ENCODE measurements at regions not wholly inside any gene's neighbourhood (a gene's known extent, or its start where the extent isn't known, plus 50 kb on each side); places are given as distances from the start of the nearest gene placed in this dataset.

GRCh38 chr2:106041150-106041549, 153.0 kb downstream of the UXS1 start:
- DNase-seq (ENCODE audit: low spot score): no peak

- DNase-seq (ENCODE audit: low spot score): no peak
Observed at GRCh38 chr2:106039634-106040315, 154.3 kb downstream of the UXS1 start.

GRCh38 chr2:106038601-106039375, 155.3 kb downstream of the UXS1 start:
- no peak for DNase-seq (ENCODE audit: low spot score)

GRCh38 chr2:106037932-106038331, 156.2 kb downstream of the UXS1 start:
- DNase-seq (ENCODE audit: low spot score): no peak

- no peak for DNase-seq (ENCODE audit: low spot score)
Observed at GRCh38 chr2:106037262-106037661, 156.8 kb downstream of the UXS1 start.

GRCh38 chr2:106034325-106034724, 159.8 kb downstream of the UXS1 start:
- no peak for DNase-seq (ENCODE audit: low spot score)

- no peak for DNase-seq (ENCODE audit: low spot score)
Observed at GRCh38 chr2:106032676-106033075, 161.4 kb downstream of the UXS1 start.

- peak; percentile 78 for DNase-seq (ENCODE audit: low spot score)
Observed at GRCh38 chr2:106030287-106031268, 163.5 kb downstream of the UXS1 start.

- peak; percentile 79 for DNase-seq (ENCODE audit: low spot score)
Observed at GRCh38 chr2:106028192-106028591, 165.9 kb downstream of the UXS1 start.

GRCh38 chr2:106026271-106027190, 167.6 kb downstream of the UXS1 start:
- DNase-seq (ENCODE audit: low spot score): no peak

- DNase-seq (ENCODE audit: low spot score): no peak
Observed at GRCh38 chr2:106025796-106026195, 168.3 kb downstream of the UXS1 start.

- no peak for DNase-seq (ENCODE audit: low spot score)
Observed at GRCh38 chr2:106021662-106022028, 172.5 kb downstream of the UXS1 start.

- DNase-seq (ENCODE audit: low spot score): peak; percentile 16
Observed at GRCh38 chr2:106020821-106021661, 173.1 kb downstream of the UXS1 start.

- DNase-seq (ENCODE audit: low spot score): no peak
Observed at GRCh38 chr2:106020032-106020431, 174.1 kb downstream of the UXS1 start.

- no peak for DNase-seq (ENCODE audit: low spot score)
Observed at GRCh38 chr2:106018141-106018540, 176.0 kb downstream of the UXS1 start.

- DNase-seq (ENCODE audit: low spot score): no peak
Observed at GRCh38 chr2:106012591-106013347, 181.3 kb downstream of the UXS1 start.

GRCh38 chr2:106012001-106012590, 182.0 kb downstream of the UXS1 start:
- DNase-seq (ENCODE audit: low spot score): no peak

- no peak for DNase-seq (ENCODE audit: low spot score)
Observed at GRCh38 chr2:106011380-106011779, 182.7 kb downstream of the UXS1 start.

GRCh38 chr2:106010818-106011355, 183.2 kb downstream of the UXS1 start:
- DNase-seq (ENCODE audit: low spot score): no peak

Data from LoVo (cell line).